GM10248 (cell line): ENCODE measurements at regions not wholly inside any gene's neighbourhood (a gene's known extent, or its start where the extent isn't known, plus 50 kb on each side); places are given as distances from the start of the nearest gene placed in this dataset.

Experiments used
- CTCF ChIA-PET: fragments of 300-600 bp; sonication (Branson Sonifier 250); formaldehyde crosslinking; extraction: SDS; loops from one replicate; lab custom pipeline; 2021; ENCODE audit warnings: antibody characterized with exemption; lab: Yijun Ruan, JAX
- POLR2A ChIA-PET: fragments of 350-650 bp; sonication (Branson Sonifier 250); formaldehyde crosslinking; extraction: SDS; loops from one replicate; lab custom pipeline; 2020; ENCODE audit warnings: antibody characterized with exemption; lab: Yijun Ruan, JAX
- DNase-seq: peaks from one replicate; pipeline ENCODE4 v3.0.0; 2012; ENCODE audit errors: extremely low spot score
- TF ChIP-seq, protein P1 (sequence below): IDR thresholded peaks from 2 replicates; pipeline ENCODE4 v1.5.1; 2012; ENCODE audit warnings: mild to moderate bottlenecking, low read depth; ENCODE audit errors: extremely low read depth, missing control alignments, control extremely low read depth

DNA sequence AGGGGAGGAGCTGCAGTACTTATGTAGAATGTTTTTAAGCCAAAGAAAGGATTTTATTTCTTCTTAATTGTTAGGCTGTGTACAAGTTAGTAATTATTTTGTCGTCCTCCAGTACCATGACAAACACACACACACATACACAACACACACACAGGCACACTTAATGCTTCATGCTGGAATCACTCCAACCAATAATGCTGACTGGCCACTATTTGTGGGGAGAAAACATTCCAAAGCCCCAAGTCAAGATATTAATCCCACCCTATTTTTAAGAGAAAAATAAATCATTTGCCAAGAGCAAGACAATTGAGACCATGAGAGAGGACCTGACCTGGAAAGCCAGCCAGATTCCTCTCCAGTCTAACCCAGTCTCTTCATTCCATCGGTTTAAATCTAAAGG is 51.8 kb upstream of the TMCO5A start:
- CTCF ChIA-PET = interaction anchor here (2.2 to 4.4 kb wide), 2 partner anchors 9 to 998 kb away, joined by 7 to 40 read pairs; no protein-coding TSS in a partner anchor
- DNase-seq = no peak
- POLR2A ChIA-PET = no interaction called here
- TF ChIP-seq, protein P1, sequence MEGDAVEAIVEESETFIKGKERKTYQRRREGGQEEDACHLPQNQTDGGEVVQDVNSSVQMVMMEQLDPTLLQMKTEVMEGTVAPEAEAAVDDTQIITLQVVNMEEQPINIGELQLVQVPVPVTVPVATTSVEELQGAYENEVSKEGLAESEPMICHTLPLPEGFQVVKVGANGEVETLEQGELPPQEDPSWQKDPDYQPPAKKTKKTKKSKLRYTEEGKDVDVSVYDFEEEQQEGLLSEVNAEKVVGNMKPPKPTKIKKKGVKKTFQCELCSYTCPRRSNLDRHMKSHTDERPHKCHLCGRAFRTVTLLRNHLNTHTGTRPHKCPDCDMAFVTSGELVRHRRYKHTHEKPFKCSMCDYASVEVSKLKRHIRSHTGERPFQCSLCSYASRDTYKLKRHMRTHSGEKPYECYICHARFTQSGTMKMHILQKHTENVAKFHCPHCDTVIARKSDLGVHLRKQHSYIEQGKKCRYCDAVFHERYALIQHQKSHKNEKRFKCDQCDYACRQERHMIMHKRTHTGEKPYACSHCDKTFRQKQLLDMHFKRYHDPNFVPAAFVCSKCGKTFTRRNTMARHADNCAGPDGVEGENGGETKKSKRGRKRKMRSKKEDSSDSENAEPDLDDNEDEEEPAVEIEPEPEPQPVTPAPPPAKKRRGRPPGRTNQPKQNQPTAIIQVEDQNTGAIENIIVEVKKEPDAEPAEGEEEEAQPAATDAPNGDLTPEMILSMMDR = no peak
